HG03575 (cell line): ENCODE measurements at regions not wholly inside any gene's neighbourhood (a gene's known extent, or its start where the extent isn't known, plus 50 kb on each side); places are given as distances from the start of the nearest gene placed in this dataset.
A peak's percentile ranks its signal among the peaks of the same experiment; 100 is the strongest.

Experiments
- ATAC-seq: cut with Tn5 transposase; IDR thresholded peaks from one replicate; pipeline ENCODE4 v1.9.1; 2021; ENCODE audit not compliant: unreplicated experiment, insufficient number of reproducible peaks, low FRiP score; ENCODE audit errors: extremely low read depth

- ATAC-seq, result no peak
Measured at GRCh38 chr11:32161293-32161692, 70.4 kb downstream of the RCN1 start.

GRCh38 chr11:32162351-32162750 is 71.5 kb downstream of the RCN1 start:
- ATAC-seq, result no peak

GRCh38 chr11:32162906-32163305 is 72.0 kb downstream of the RCN1 start:
- no peak for ATAC-seq

GRCh38 chr11:32163557-32163956 is 72.7 kb downstream of the RCN1 start:
- ATAC-seq, result no peak

GRCh38 chr11:32164836-32165235 is 74.0 kb downstream of the RCN1 start:
- no peak for ATAC-seq

- no peak for ATAC-seq
Measured at GRCh38 chr11:32168924-32169323, 78.0 kb downstream of the RCN1 start.

- no peak for ATAC-seq
Measured at GRCh38 chr11:32171445-32171844, 80.6 kb downstream of the RCN1 start.

- no peak for ATAC-seq
Measured at GRCh38 chr11:32172041-32172847, 81.4 kb downstream of the RCN1 start.

- no peak for ATAC-seq
Measured at GRCh38 chr11:32172848-32173834, 82.3 kb downstream of the RCN1 start.

GRCh38 chr11:32173977-32174376 is 83.1 kb downstream of the RCN1 start:
- no peak for ATAC-seq

GRCh38 chr11:32176223-32176934 is 85.5 kb downstream of the RCN1 start:
- ATAC-seq, result peak; percentile 58

- no peak for ATAC-seq
Measured at GRCh38 chr11:32178692-32179091, 87.8 kb downstream of the RCN1 start.

GRCh38 chr11:32183512-32183911 is 92.6 kb downstream of the RCN1 start:
- ATAC-seq, result no peak

GRCh38 chr11:32184041-32184722 is 93.3 kb downstream of the RCN1 start:
- no peak for ATAC-seq

- no peak for ATAC-seq
Measured at GRCh38 chr11:32184723-32185376, 94.0 kb downstream of the RCN1 start.

- no peak for ATAC-seq
Measured at GRCh38 chr11:32186118-32186517, 95.2 kb downstream of the RCN1 start.

GRCh38 chr11:32187111-32187510 is 96.2 kb downstream of the RCN1 start:
- ATAC-seq, result no peak

GRCh38 chr11:32188785-32189184 is 97.9 kb downstream of the RCN1 start:
- no peak for ATAC-seq
